ENCODE measurements at regions not wholly inside any gene's neighbourhood (a gene's known extent, or its start where the extent isn't known, plus 50 kb on each side); places are given as distances from the start of the nearest gene placed in this dataset.

DNA sequence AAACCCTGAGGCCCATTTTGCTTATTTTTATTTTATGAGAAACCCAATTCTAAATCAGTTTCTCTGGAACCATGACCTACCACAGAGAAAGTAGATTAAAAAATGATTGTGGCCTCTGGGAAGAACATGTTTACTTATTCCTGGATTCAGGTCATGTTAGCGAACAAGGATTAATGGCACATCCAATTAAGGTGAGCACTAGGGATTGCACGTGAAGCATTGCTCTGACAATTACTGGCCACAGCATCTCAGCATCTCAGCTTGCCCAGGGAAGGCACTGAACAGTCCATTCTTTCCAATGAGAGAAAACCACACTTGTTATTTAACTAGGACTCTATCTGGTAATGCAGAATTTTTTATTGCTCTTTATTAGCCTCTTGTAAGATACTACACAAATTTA is 119.8 kb downstream of the ZNF330 start:
- ChIA-PET POLR2A (no interaction called here), CTCF (ENCODE audit: low intra/inter-chr PET ratio, low total read pairs) (no interaction called here)
- intact Hi-C loops (cut with micrococcal nuclease; ENCODE audit: unreplicated experiment), result loop anchor here (10.0 kb wide), 1 partner anchor 186 kb away; no protein-coding TSS in a partner anchor
- ATAC-seq (no peak), FAIRE-seq (no peak), DNase-seq (ENCODE audit: low spot score) (no peak)
- no peak overlapping the region for H3K4me2 ChIP-seq (ENCODE audit: low read depth, low read length)
- BruUV-seq (replicated peaks), result no TSS peak
- H3K9ac ChIP-seq (ENCODE audit: insufficient read depth, low read depth, low read length), result no peak overlapping the region
- H3K4me3 ChIP-seq (replicated peaks in 1 of 3; ENCODE audit: insufficient read depth in 1 of 3, low read depth in 2 of 3, low read length in 3 of 3), result no peak overlapping the region
- no peaks in the 10 kb centered on the region for H3K79me2 ChIP-seq (ENCODE audit: insufficient read depth, low read length)
- H2AFZ ChIP-seq (ENCODE audit: low read length), result no peak overlapping the region
- no peak overlapping the region for H3K27ac ChIP-seq (ENCODE audit: extremely low read length, insufficient read depth, low read length)
- no peaks in the 10 kb centered on the region for H3K36me3 ChIP-seq (replicated peaks in 1 of 2; ENCODE audit: control insufficient read depth in 1 of 2, insufficient read depth in 2 of 2, low read length in 2 of 2)
- no peaks in the 10 kb centered on the region for H3K27me3 ChIP-seq (ENCODE audit: control insufficient read depth in 1 of 2, insufficient read depth in 2 of 2, low read length in 2 of 2)
- in situ Hi-C loops (cut with HindIII; ENCODE audit: extremely low pct_ligation_motif_present, low pct_unique_long_range_greater_than_20kb), result no loop called here
- 27% methylated on average over 2 of the region's 2 CpGs for WGBS (ENCODE audit: low lambda C conversion rate)
- no peaks in the 10 kb centered on the region for H4K20me1 ChIP-seq (ENCODE audit: insufficient read depth, low read length)
- H3K4me1 ChIP-seq (ENCODE audit: insufficient read depth, low read length), result no peaks in the 10 kb centered on the region
- no peak for TF ChIP-seq ZNF124 (CRISPR knock-in tag; IDR thresholded peaks at IDR 0.05)
- no peak for TF ChIP-seq JARID2 (CRISPR knock-in tag; IDR thresholded peaks at IDR 0.05; ENCODE audit: insufficient replicate concordance)
- no peak for TF ChIP-seq HNF4G (IDR thresholded peaks at IDR 0.05; ENCODE audit: borderline replicate concordance, low read depth, low read length)
- no peak for TF ChIP-seq HNF4G (CRISPR knock-in tag; IDR thresholded peaks at IDR 0.05; ENCODE audit: borderline replicate concordance, low read depth)
- H3K9me3 ChIP-seq (ENCODE audit: low read length), result no peaks in the 10 kb centered on the region

DNA sequence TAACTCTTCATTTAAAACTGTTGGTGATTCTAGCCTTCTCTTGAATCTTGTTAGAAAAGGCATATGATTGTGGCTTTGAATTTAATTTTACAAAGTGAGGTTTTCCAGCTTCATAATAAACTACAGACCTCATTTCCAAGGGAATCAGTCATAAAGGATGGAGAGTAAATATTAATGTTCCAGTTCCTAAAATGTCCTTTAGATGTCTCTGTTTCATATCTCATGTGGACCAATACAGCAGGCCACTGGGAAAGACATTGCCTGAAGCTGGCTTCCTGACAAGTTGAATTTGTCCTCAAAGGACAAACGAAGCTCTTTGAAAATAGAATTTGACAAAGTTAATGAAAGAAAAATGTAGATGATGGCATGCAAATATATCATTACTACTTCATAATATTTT is 125.4 kb downstream of the ZNF330 start:
- no peaks in the 10 kb centered on the region for H4K20me1 ChIP-seq (ENCODE audit: insufficient read depth, low read length)
- H3K4me1 ChIP-seq (ENCODE audit: insufficient read depth, low read length), result no peaks in the 10 kb centered on the region
- H3K36me3 ChIP-seq (replicated peaks in 1 of 2; ENCODE audit: control insufficient read depth in 1 of 2, insufficient read depth in 2 of 2, low read length in 2 of 2), result no peaks in the 10 kb centered on the region
- ChIA-PET POLR2A (no interaction called here), CTCF (ENCODE audit: low intra/inter-chr PET ratio, low total read pairs) (interaction anchor here (1.2 to 1.6 kb wide), 3 partner anchors 307 to 365 kb away, joined by 3 to 5 read pairs (median 3); no protein-coding TSS in a partner anchor)
- H3K9me3 ChIP-seq (ENCODE audit: low read length), result no peaks in the 10 kb centered on the region
- H3K79me2 ChIP-seq (ENCODE audit: insufficient read depth, low read length), result no peaks in the 10 kb centered on the region
- H3K27ac ChIP-seq (ENCODE audit: extremely low read length, insufficient read depth, low read length), result no peak overlapping the region
- peak; percentile 30 for FAIRE-seq
- in situ Hi-C loops (cut with HindIII; ENCODE audit: extremely low pct_ligation_motif_present, low pct_unique_long_range_greater_than_20kb) (no loop called here), intact Hi-C loops (cut with micrococcal nuclease; ENCODE audit: unreplicated experiment) (loop anchor here (1.0 to 10.0 kb wide), 3 partner anchors 191 to 365 kb away; no protein-coding TSS in a partner anchor)
- H3K27me3 ChIP-seq (ENCODE audit: control insufficient read depth in 1 of 2, insufficient read depth in 2 of 2, low read length in 2 of 2), result no peaks in the 10 kb centered on the region
- no TSS peak for BruUV-seq (replicated peaks)
- no peak overlapping the region for H3K9ac ChIP-seq (ENCODE audit: insufficient read depth, low read depth, low read length)
- no peak overlapping the region for H2AFZ ChIP-seq (ENCODE audit: low read length)
- H3K4me2 ChIP-seq (ENCODE audit: low read depth, low read length), result no peak overlapping the region
- 0% methylated on average over 1 of the region's 1 CpG for WGBS (ENCODE audit: low lambda C conversion rate)
- ATAC-seq, result peak; percentile 87
- DNase-seq (ENCODE audit: low spot score), result peak; percentile 13
- no peak overlapping the region for H3K4me3 ChIP-seq (replicated peaks in 1 of 3; ENCODE audit: insufficient read depth in 1 of 3, low read depth in 2 of 3, low read length in 3 of 3)
- TF ChIP-seq NR2F2 (IDR thresholded peaks at IDR 0.05; ENCODE audit: borderline replicate concordance, low read depth) (no peak), ZNF75D (CRISPR knock-in tag; IDR thresholded peaks at IDR 0.05; ENCODE audit: borderline replicate concordance) (no peak), STAG1 (CRISPR knock-in tag; IDR thresholded peaks at IDR 0.05) (peak; percentile 64), PBX2 (CRISPR knock-in tag; IDR thresholded peaks at IDR 0.05) (no peak), ZNF614 (CRISPR knock-in tag; IDR thresholded peaks at IDR 0.05; ENCODE audit: borderline replicate concordance) (no peak), NR2F6 (IDR thresholded peaks at IDR 0.05) (no peak), NR2F6 (CRISPR knock-in tag; IDR thresholded peaks at IDR 0.05) (no peak), CTCF (CRISPR knock-in tag; IDR thresholded peaks at IDR 0.05) (peak; percentile 56), SMC3 (IDR thresholded peaks at IDR 0.05; ENCODE audit: low read length) (peak; percentile 37; the same call in 1 of the 2 replicates), LCORL (IDR thresholded peaks at IDR 0.05) (no peak), LCORL (CRISPR knock-in tag; IDR thresholded peaks at IDR 0.05) (no peak), ZNF124 (CRISPR knock-in tag; IDR thresholded peaks at IDR 0.05) (no peak), ARNT (IDR thresholded peaks at IDR 0.05) (no peak), ZNF484 (CRISPR knock-in tag; IDR thresholded peaks at IDR 0.05; ENCODE audit: borderline replicate concordance, low read depth) (no peak), RAD21 (CRISPR knock-in tag; IDR thresholded peaks at IDR 0.05) (peak; percentile 52; the same call in 1 of the 2 replicates), RELA (CRISPR knock-in tag; IDR thresholded peaks at IDR 0.05) (no peak)
